Heart left ventricle (tissue), 13 donors: ENCODE measurements at regions not wholly inside any gene's neighbourhood (a gene's known extent, or its start where the extent isn't known, plus 50 kb on each side); places are given as distances from the start of the nearest gene placed in this dataset.

ENCODE experiments used
- POLR2A ChIP-seq, 2 donors: fragments of 450-650 bp; IDR thresholded peaks; one replicate each; pipeline ENCODE4 v1.6.1; 2017; ENCODE audit warnings: antibody characterized with exemption in 2 of 2, mild to moderate bottlenecking in 2 of 2, moderate library complexity in 2 of 2
- TF ChIP-seq, protein P1 (sequence below), 12 donors: fragments of 200-600 bp; sonication (generic) in 4 of 12; IDR thresholded peaks; one replicate each; pipeline versions ENCODE4 v1.5.0 to v1.8.0; 2018 to 2022; ENCODE audit warnings: antibody characterized with exemption in 12 of 12, mild to moderate bottlenecking in 5 of 12
- donor health status: ischemic (EF 13 %, LVEDD 7.1; RV severe dilation, severe dysfunction).
- donor health status: DM: no; HTN: yes; CAD: no.
- donor health status: DM: no; HTN: no; CAD: no.
- donor health status: ischemic (EF 25% LVEDD 6.9; RV normal size, moderate dysfunction).
- donor health status: ischemic (EF 25% LVEDD 5.7; RV mildly dilated, moderate dysfunction).
- donor health status: ischemic (EF 35%, LVEDD 5.7; RV mildly dilated, moderate dysfunction).
- donor health status: nonischemic (EF 11% LVEDD 7.7; RV severe dilation, severe dysfunction).
- donor health status: DM: yes; HTN: yes; CAD: no.
- donor health status: PGD.
- donor health status: ischemic (EF 29% LVEDD 5.4; RV normal size, mild dysfunction).
- donor health status: nonischemic (EF 23%, LVEDD 6.1; RV moderate dilation, normal function).

GRCh38 chr5:56317923-56318561, 84.9 kb upstream of the ANKRD55 start:
- TF ChIP-seq, protein P1, sequence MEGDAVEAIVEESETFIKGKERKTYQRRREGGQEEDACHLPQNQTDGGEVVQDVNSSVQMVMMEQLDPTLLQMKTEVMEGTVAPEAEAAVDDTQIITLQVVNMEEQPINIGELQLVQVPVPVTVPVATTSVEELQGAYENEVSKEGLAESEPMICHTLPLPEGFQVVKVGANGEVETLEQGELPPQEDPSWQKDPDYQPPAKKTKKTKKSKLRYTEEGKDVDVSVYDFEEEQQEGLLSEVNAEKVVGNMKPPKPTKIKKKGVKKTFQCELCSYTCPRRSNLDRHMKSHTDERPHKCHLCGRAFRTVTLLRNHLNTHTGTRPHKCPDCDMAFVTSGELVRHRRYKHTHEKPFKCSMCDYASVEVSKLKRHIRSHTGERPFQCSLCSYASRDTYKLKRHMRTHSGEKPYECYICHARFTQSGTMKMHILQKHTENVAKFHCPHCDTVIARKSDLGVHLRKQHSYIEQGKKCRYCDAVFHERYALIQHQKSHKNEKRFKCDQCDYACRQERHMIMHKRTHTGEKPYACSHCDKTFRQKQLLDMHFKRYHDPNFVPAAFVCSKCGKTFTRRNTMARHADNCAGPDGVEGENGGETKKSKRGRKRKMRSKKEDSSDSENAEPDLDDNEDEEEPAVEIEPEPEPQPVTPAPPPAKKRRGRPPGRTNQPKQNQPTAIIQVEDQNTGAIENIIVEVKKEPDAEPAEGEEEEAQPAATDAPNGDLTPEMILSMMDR (IDR thresholded peaks at IDR 0.05): no peak
- no peak for TF ChIP-seq POLR2A (IDR thresholded peaks at IDR 0.05)
